ENCODE measurements at regions not wholly inside any gene's neighbourhood (a gene's known extent, or its start where the extent isn't known, plus 50 kb on each side); places are given as distances from the start of the nearest gene placed in this dataset.

DNA sequence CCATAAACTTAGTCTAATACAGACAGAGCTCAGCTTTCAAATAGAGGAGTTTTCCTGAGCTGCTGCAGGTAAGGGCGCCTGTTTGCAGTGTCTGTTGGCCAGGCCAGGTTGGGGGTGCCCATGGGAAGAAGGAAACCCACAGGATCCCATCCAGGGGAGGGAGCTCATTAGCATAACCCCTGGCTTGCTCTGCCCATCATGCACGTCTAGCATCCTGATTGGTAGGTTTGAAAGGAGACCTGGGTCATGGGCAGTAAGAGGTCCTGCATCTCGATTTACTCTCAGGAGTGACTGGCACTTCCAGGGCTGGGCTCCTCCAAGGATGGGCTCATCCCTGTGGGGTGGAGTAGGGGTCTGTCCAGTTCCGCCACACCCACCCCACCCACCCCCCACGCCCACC, 103.7 kb upstream of the CLDN14 start:
- TF ChIP-seq, protein P1, sequence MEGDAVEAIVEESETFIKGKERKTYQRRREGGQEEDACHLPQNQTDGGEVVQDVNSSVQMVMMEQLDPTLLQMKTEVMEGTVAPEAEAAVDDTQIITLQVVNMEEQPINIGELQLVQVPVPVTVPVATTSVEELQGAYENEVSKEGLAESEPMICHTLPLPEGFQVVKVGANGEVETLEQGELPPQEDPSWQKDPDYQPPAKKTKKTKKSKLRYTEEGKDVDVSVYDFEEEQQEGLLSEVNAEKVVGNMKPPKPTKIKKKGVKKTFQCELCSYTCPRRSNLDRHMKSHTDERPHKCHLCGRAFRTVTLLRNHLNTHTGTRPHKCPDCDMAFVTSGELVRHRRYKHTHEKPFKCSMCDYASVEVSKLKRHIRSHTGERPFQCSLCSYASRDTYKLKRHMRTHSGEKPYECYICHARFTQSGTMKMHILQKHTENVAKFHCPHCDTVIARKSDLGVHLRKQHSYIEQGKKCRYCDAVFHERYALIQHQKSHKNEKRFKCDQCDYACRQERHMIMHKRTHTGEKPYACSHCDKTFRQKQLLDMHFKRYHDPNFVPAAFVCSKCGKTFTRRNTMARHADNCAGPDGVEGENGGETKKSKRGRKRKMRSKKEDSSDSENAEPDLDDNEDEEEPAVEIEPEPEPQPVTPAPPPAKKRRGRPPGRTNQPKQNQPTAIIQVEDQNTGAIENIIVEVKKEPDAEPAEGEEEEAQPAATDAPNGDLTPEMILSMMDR (IDR thresholded peaks at IDR 0.05): no peak
- no peak for TF ChIP-seq POLR2A (IDR thresholded peaks at IDR 0.05)
